B cell (primary cell): ENCODE measurements at regions not wholly inside any gene's neighbourhood (a gene's known extent, or its start where the extent isn't known, plus 50 kb on each side); places are given as distances from the start of the nearest gene placed in this dataset.

Experiments
- ATAC-seq: fragments of 200-7000 bp; cut with Tn5 transposase; one replicate; pipeline ENCODE4 v1.10.0; 2021; ENCODE audit warnings: low read depth, mild to moderate bottlenecking, moderate number of reproducible peaks, moderate library complexity
- CTCF ChIA-PET: fragments of 350-600 bp; sonication (Branson Sonifier 250); formaldehyde crosslinking; loops from one replicate; lab custom pipeline; 2021; ENCODE audit warnings: antibody characterized with exemption, inconsistent platforms; lab: Charles Lee
- POLR2A ChIA-PET: fragments of 350-600 bp; sonication (Branson Sonifier 250); formaldehyde crosslinking; loops from one replicate; lab custom pipeline; 2021; ENCODE audit warnings: antibody characterized with exemption; lab: Charles Lee
- DNase-seq: peaks from one replicate; pipeline ENCODE4 v3.0.0; 2013
- H2AFZ ChIP-seq: 2 replicates; pipeline ENCODE4 v1.6.1; 2012; ENCODE audit warnings: mild to moderate bottlenecking, low read depth, low read length; ENCODE audit not compliant: insufficient read depth, poor library complexity, severe bottlenecking
- H3K27ac ChIP-seq, 2 donors: 1 replicate in 1 of 2; 2 replicates in 1 of 2; pipeline ENCODE4 v1.5.1; 2012 to 2013; ENCODE audit warnings: low read length in 2 of 2, mild to moderate bottlenecking in 2 of 2, moderate library complexity in 1 of 2
- H3K27me3 ChIP-seq, 4 experiments: fragments of 200-600 bp in 1 of 4; sonication (generic) in 1 of 4; replicated peaks in 1 of 4; 1 replicate in 2 of 4; 2 replicates in 2 of 4; pipeline versions ENCODE4 v1.6.1 to v1.7.0; 2013 to 2016; ENCODE audit warnings: low read length in 3 of 4, mild to moderate bottlenecking in 2 of 4, mixed read lengths in 1 of 4, moderate library complexity in 1 of 4; ENCODE audit not compliant: insufficient read depth in 4 of 4, control insufficient read depth in 3 of 4; ENCODE audit errors: control extremely low read depth in 1 of 4
- H3K36me3 ChIP-seq, 2 experiments: replicated peaks in 1 of 2; 1 replicate in 1 of 2; 2 replicates in 1 of 2; pipeline versions ENCODE4 v1.6.1 to v1.7.1; 2013; ENCODE audit warnings: low read length in 1 of 2; ENCODE audit not compliant: insufficient read depth in 2 of 2, control insufficient read depth in 1 of 2; ENCODE audit errors: control extremely low read depth in 1 of 2, extremely low read depth in 1 of 2
- H3K4me1 ChIP-seq, 2 donors: fragments of 200-600 bp in 1 of 2; sonication (generic) in 1 of 2; 1 replicate in 1 of 2; 2 replicates in 1 of 2; pipeline versions ENCODE4 v1.5.1 to v1.6.1; 2013 to 2017; ENCODE audit warnings: low read length in 2 of 2; ENCODE audit not compliant: control insufficient read depth in 2 of 2, insufficient read depth in 2 of 2
- H3K4me2 ChIP-seq: replicated peaks from 2 replicates; pipeline ENCODE3; 2012; ENCODE audit warnings: mild to moderate bottlenecking, low read depth, low read length; ENCODE audit not compliant: poor library complexity, severe bottlenecking
- H3K4me3 ChIP-seq, 5 experiments: fragments of 200-600 bp in 1 of 5; sonication (generic) in 1 of 5; 1 replicate in 3 of 5; 2 replicates in 2 of 5; pipeline versions ENCODE4 v1.5.1 to v1.7.0; 2011 to 2016; ENCODE audit warnings: low read length in 4 of 5, mild to moderate bottlenecking in 4 of 5, low read depth in 2 of 5, control low read depth in 1 of 5, moderate library complexity in 1 of 5; ENCODE audit not compliant: insufficient read depth in 1 of 5; ENCODE audit errors: control extremely low read depth in 1 of 5, extremely low read depth in 1 of 5
- H3K79me2 ChIP-seq: fragments of 200-600 bp; sonication (generic); one replicate; pipeline ENCODE4 v1.6.0; 2016; ENCODE audit warnings: low read length; ENCODE audit not compliant: control insufficient read depth, insufficient read depth
- H3K9ac ChIP-seq: fragments of 200-600 bp; sonication (generic); 2 replicates; pipeline ENCODE4 v1.6.1; 2017; ENCODE audit warnings: mild to moderate bottlenecking, low read length, moderate library complexity
- H3K9me3 ChIP-seq, 3 donors: one replicate each; pipeline versions ENCODE4 v1.6.1 to v1.7.1; 2013; ENCODE audit warnings: low read length in 2 of 3; ENCODE audit not compliant: control insufficient read depth in 2 of 3, insufficient read depth in 1 of 3; ENCODE audit errors: control extremely low read depth in 1 of 3
- H4K20me1 ChIP-seq: 2 replicates; pipeline ENCODE4 v1.6.0; 2012; ENCODE audit warnings: mild to moderate bottlenecking, low read length; ENCODE audit not compliant: insufficient read depth, control insufficient read depth, poor library complexity, severe bottlenecking
- H3K27ac Mint-ChIP-seq: one replicate; pipeline ENCODE4 v1.8.0; 2021; ENCODE audit warnings: mixed read lengths
- H3K27me3 Mint-ChIP-seq: one replicate; pipeline ENCODE4 v1.8.0; 2021; ENCODE audit warnings: mixed read lengths
- H3K4me1 Mint-ChIP-seq: one replicate; pipeline ENCODE4 v1.8.0; 2021; ENCODE audit warnings: mixed read lengths
- H3K4me3 Mint-ChIP-seq: one replicate; pipeline ENCODE4 v1.8.0; 2021; ENCODE audit warnings: mixed read lengths
- H3K9me3 Mint-ChIP-seq: one replicate; pipeline ENCODE4 v1.8.0; 2022; ENCODE audit warnings: mixed read lengths; ENCODE audit not compliant: insufficient read depth
- CTCF ChIP-seq: fragments of 200-600 bp; IDR thresholded peaks from one replicate; pipeline ENCODE4 v1.8.0; 2022; ENCODE audit warnings: antibody characterized with exemption, mild to moderate bottlenecking
- EZH2 ChIP-seq: IDR thresholded peaks from 2 replicates; pipeline ENCODE4 v1.6.1; 2012; ENCODE audit warnings: borderline replicate concordance, low read depth, mild to moderate bottlenecking, moderate library complexity, low read length; ENCODE audit not compliant: insufficient read depth, poor library complexity, severe bottlenecking
- WGBS: methylation state at CpG from one replicate; pipeline ENCODE4 v1.1.5; 2013; ENCODE audit warnings: missing lambda C conversion rate; ENCODE audit not compliant: insufficient coverage; 5-methylcytosine and 5-hydroxymethylcytosine counted together
- intact Hi-C: fragments of 100-400 bp; cut with micrococcal nuclease; formaldehyde crosslinking; loops from one replicate; pipeline ENCODE4 v1.10.0; 2022

- H3K27me3 ChIP-seq: no peaks in the 10 kb centered on the region
- Mint-ChIP-seq H3K9me3 (no peaks in the 10 kb centered on the region), H3K4me3 (no peak overlapping the region), H3K27me3 (no peaks in the 10 kb centered on the region), H3K4me1 (no peaks in the 10 kb centered on the region), H3K27ac (no peak overlapping the region)
- DNase-seq (no peak), ATAC-seq (no peak)
- POLR2A ChIA-PET: no interaction called here
- H4K20me1 ChIP-seq: no peaks in the 10 kb centered on the region
- H3K4me2 ChIP-seq: no peak overlapping the region
- peaks cover 0 to 1% (median 0%) of the 10 kb centered on the region in 3 donors for H3K9me3 ChIP-seq
- no peak overlapping the region for H3K4me3 ChIP-seq
- H3K4me1 ChIP-seq: no peaks in the 10 kb centered on the region
- CTCF ChIA-PET: no interaction called here
- H3K27ac ChIP-seq: no peak overlapping the region
- no peaks in the 10 kb centered on the region for H3K79me2 ChIP-seq
- intact Hi-C loops: no loop called here
- H2AFZ ChIP-seq: no peak overlapping the region
- H3K36me3 ChIP-seq: no peaks in the 10 kb centered on the region
- WGBS: no CpG with 5 or more reads among the region's 2 CpGs
- H3K9ac ChIP-seq: no peak overlapping the region
- TF ChIP-seq CTCF: no peak
- no peak for TF ChIP-seq EZH2
These were observed 196.2 kb downstream of the TUSC7 start for GRCh38 chr3:116905794-116906193.

- Histone ChIP-seq H3K36me3 (no peaks in the 10 kb centered on the region), H3K4me3 (no peak overlapping the region), H3K79me2 (no peaks in the 10 kb centered on the region), H3K27ac (no peak overlapping the region), H3K4me1 (no peaks in the 10 kb centered on the region), H3K9me3 (peaks cover 0 to 1% (median 0%) of the 10 kb centered on the region in 3 donors), H2AFZ (no peak overlapping the region), H3K27me3 (no peaks in the 10 kb centered on the region), H4K20me1 (no peaks in the 10 kb centered on the region), H3K9ac (no peak overlapping the region), H3K4me2 (no peak overlapping the region)
- no peak for ATAC-seq
- Mint-ChIP-seq H3K27ac (no peak overlapping the region), H3K9me3 (no peaks in the 10 kb centered on the region), H3K27me3 (no peaks in the 10 kb centered on the region), H3K4me3 (no peak overlapping the region), H3K4me1 (no peaks in the 10 kb centered on the region)
- TF ChIP-seq CTCF: no peak
- no peak for TF ChIP-seq EZH2
- WGBS: no CpG with 5 or more reads among the region's 1 CpG
- no peak for DNase-seq
- ChIA-PET POLR2A (no interaction called here), CTCF (no interaction called here)
- intact Hi-C loops: no loop called here
These were observed 202.5 kb downstream of the TUSC7 start for GRCh38 chr3:116912116-116912515.
